GM21423 (cell line): ENCODE measurements at regions not wholly inside any gene's neighbourhood (a gene's known extent, or its start where the extent isn't known, plus 50 kb on each side); places are given as distances from the start of the nearest gene placed in this dataset.

Source experiments
- ATAC-seq: cut with Tn5 transposase; IDR thresholded peaks from one replicate; pipeline ENCODE4 v1.9.1; 2021; ENCODE audit warnings: mild to moderate bottlenecking, moderate library complexity; ENCODE audit not compliant: unreplicated experiment

GRCh38 chr3:177944228-177944661 is 592.0 kb upstream of the KCNMB2 start:
- ATAC-seq, result no peak

GRCh38 chr3:177946048-177946447 is 590.2 kb upstream of the KCNMB2 start:
- no peak for ATAC-seq

- ATAC-seq, result no peak
Measured at GRCh38 chr3:177946497-177946896, 589.7 kb upstream of the KCNMB2 start.

- ATAC-seq, result no peak
Measured at GRCh38 chr3:177946936-177947335, 589.3 kb upstream of the KCNMB2 start.

GRCh38 chr3:177947901-177948300 is 588.3 kb upstream of the KCNMB2 start:
- no peak for ATAC-seq

- no peak for ATAC-seq
Measured at GRCh38 chr3:177948716-177949425, 587.4 kb upstream of the KCNMB2 start.

- ATAC-seq, result no peak
Measured at GRCh38 chr3:177959188-177959587, 577.0 kb upstream of the KCNMB2 start.

- no peak for ATAC-seq
Measured at GRCh38 chr3:177960014-177960413, 576.2 kb upstream of the KCNMB2 start.

- ATAC-seq, result no peak
Measured at GRCh38 chr3:177960722-177961121, 575.5 kb upstream of the KCNMB2 start.

GRCh38 chr3:177961784-177962183 is 574.5 kb upstream of the KCNMB2 start:
- ATAC-seq, result no peak

GRCh38 chr3:177966493-177966892 is 569.7 kb upstream of the KCNMB2 start:
- no peak for ATAC-seq

GRCh38 chr3:177968891-177969290 is 567.3 kb upstream of the KCNMB2 start:
- ATAC-seq, result no peak

GRCh38 chr3:177973241-177973840 is 562.9 kb upstream of the KCNMB2 start:
- ATAC-seq, result no peak

- ATAC-seq, result no peak
Measured at GRCh38 chr3:177976241-177976640, 560.0 kb upstream of the KCNMB2 start.

GRCh38 chr3:177976866-177977265 is 559.4 kb upstream of the KCNMB2 start:
- ATAC-seq, result no peak

- no peak for ATAC-seq
Measured at GRCh38 chr3:177977381-177978158, 558.7 kb upstream of the KCNMB2 start.

GRCh38 chr3:177978946-177979345 is 557.3 kb upstream of the KCNMB2 start:
- ATAC-seq, result no peak

- no peak for ATAC-seq
Measured at GRCh38 chr3:177979703-177980102, 556.5 kb upstream of the KCNMB2 start.

GRCh38 chr3:177981576-177981975 is 554.7 kb upstream of the KCNMB2 start:
- no peak for ATAC-seq

- no peak for ATAC-seq
Measured at GRCh38 chr3:177982034-177982433, 554.2 kb upstream of the KCNMB2 start.

- no peak for ATAC-seq
Measured at GRCh38 chr3:177983320-177983719, 552.9 kb upstream of the KCNMB2 start.
